ENCODE measurements at regions not wholly inside any gene's neighbourhood (a gene's known extent, or its start where the extent isn't known, plus 50 kb on each side); places are given as distances from the start of the nearest gene placed in this dataset.

GRCh38 chr2:17270894-17271293, 247.3 kb downstream of the RAD51AP2 start:
- ChIA-PET POLR2A (no interaction called here), CTCF (no interaction called here)

GRCh38 chr2:17263570-17263968, 254.7 kb downstream of the RAD51AP2 start:
- CTCF ChIA-PET: no interaction called here
- TF ChIP-seq CTCF (IDR thresholded peaks at IDR 0.05; ENCODE audit: insufficient read depth, low read length, missing control alignments): no peak
- POLR2A ChIA-PET: no interaction called here
- DNase-seq (ENCODE audit: low read depth, low spot score): no peak
- no peak overlapping the region for H3K4me3 ChIP-seq (ENCODE audit: low read depth, low read length)

More at GRCh38 chr2:17270894-17271293, 247.3 kb downstream of the RAD51AP2 start:
- H3K4me3 ChIP-seq (ENCODE audit: low read depth, low read length): no peak overlapping the region
- TF ChIP-seq CTCF (IDR thresholded peaks at IDR 0.05; ENCODE audit: insufficient read depth, low read length, missing control alignments): no peak
- no peak for DNase-seq (ENCODE audit: low read depth, low spot score)

- DNase-seq (ENCODE audit: low read depth, low spot score): no peak
- H3K4me3 ChIP-seq (ENCODE audit: low read depth, low read length): no peak overlapping the region
- CTCF ChIA-PET: no interaction called here
- POLR2A ChIA-PET: no interaction called here
- TF ChIP-seq CTCF (IDR thresholded peaks at IDR 0.05; ENCODE audit: insufficient read depth, low read length, missing control alignments): no peak
Observed at GRCh38 chr2:17262854-17263569, 255.2 kb downstream of the RAD51AP2 start.

- POLR2A ChIA-PET: no interaction called here
- CTCF ChIA-PET: no interaction called here
- no peak overlapping the region for H3K4me3 ChIP-seq (ENCODE audit: low read depth, low read length)
- no peak for DNase-seq (ENCODE audit: low read depth, low spot score)
- TF ChIP-seq CTCF (IDR thresholded peaks at IDR 0.05; ENCODE audit: insufficient read depth, low read length, missing control alignments): no peak
Observed at GRCh38 chr2:17259613-17260012, 258.6 kb downstream of the RAD51AP2 start.

GRCh38 chr2:17258861-17259260, 259.4 kb downstream of the RAD51AP2 start:
- POLR2A ChIA-PET: no interaction called here
- DNase-seq (ENCODE audit: low read depth, low spot score): no peak
- CTCF ChIA-PET: no interaction called here
- no peak overlapping the region for H3K4me3 ChIP-seq (ENCODE audit: low read depth, low read length)
- TF ChIP-seq CTCF (IDR thresholded peaks at IDR 0.05; ENCODE audit: insufficient read depth, low read length, missing control alignments): no peak

- no peak for DNase-seq (ENCODE audit: low read depth, low spot score)
- ChIA-PET POLR2A (no interaction called here), CTCF (no interaction called here)
- no peak overlapping the region for H3K4me3 ChIP-seq (ENCODE audit: low read depth, low read length)
- no peak for TF ChIP-seq CTCF (IDR thresholded peaks at IDR 0.05; ENCODE audit: insufficient read depth, low read length, missing control alignments)
Observed at GRCh38 chr2:17257189-17257909, 260.9 kb downstream of the RAD51AP2 start.

All from AG04449 (cell line).